H1 (cell line): ENCODE measurements at regions not wholly inside any gene's neighbourhood (a gene's known extent, or its start where the extent isn't known, plus 50 kb on each side); places are given as distances from the start of the nearest gene placed in this dataset.

Experiments
- POU5F1 ChIP-seq: IDR thresholded peaks from 2 replicates; pipeline ENCODE4 v1.6.1; 2011; ENCODE audit warnings: low read depth, mild to moderate bottlenecking, low read length, moderate library complexity
- RFX5 ChIP-seq: IDR thresholded peaks from 2 replicates; pipeline ENCODE4 v1.6.1; 2011; ENCODE audit warnings: low read depth, low read length, improper control_type of control experiment, borderline replicate concordance
- RNF2 ChIP-seq: fragments of 200-900, 300-1000 bp; sonication (generic); IDR thresholded peaks from 2 replicates; pipeline ENCODE4 v1.7.1; 2016; ENCODE audit warnings: borderline replicate concordance, low read depth, mild to moderate bottlenecking, antibody characterized with exemption, low read length; ENCODE audit not compliant: poor library complexity, severe bottlenecking; ENCODE audit errors: missing control alignments
- SRF ChIP-seq: IDR thresholded peaks from 2 replicates; pipeline ENCODE4 v1.6.1; 2011; ENCODE audit warnings: mild to moderate bottlenecking, low read depth, low read length, moderate library complexity
- TF ChIP-seq, protein P1 (sequence below): fragments of 300-600 bp; sonication (generic); IDR thresholded peaks from 2 replicates; pipeline ENCODE4 v1.7.1; 2012; ENCODE audit warnings: low read length, moderate library complexity, mild to moderate bottlenecking, inconsistent platforms; ENCODE audit not compliant: insufficient replicate concordance

DNA sequence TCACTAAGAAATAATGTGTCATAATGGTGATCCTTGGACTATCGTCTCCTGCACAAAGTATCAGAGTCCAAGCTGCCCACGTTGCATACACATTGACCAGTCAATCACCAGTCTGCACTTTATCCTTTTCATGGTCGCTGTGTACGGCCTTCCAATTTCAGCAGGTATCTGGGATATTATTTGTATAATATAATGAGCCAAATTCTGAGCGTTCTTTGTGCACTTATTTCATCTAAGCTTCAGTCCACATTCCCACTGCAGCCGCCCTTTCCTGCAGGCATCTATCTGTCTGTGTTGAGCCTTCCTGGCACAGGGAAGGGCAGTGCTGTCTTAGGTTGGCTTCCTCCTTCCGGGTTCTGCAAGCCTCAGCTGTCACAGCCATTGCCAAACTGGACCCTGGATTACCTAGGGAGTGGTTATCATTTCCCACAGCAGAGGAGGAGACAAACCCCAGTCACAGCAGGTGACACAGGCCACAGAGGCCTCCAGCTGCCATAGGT is 174.3 kb downstream of the TTLL2 start (continued):
- TF ChIP-seq RFX5 = no peak
- TF ChIP-seq, protein P1, sequence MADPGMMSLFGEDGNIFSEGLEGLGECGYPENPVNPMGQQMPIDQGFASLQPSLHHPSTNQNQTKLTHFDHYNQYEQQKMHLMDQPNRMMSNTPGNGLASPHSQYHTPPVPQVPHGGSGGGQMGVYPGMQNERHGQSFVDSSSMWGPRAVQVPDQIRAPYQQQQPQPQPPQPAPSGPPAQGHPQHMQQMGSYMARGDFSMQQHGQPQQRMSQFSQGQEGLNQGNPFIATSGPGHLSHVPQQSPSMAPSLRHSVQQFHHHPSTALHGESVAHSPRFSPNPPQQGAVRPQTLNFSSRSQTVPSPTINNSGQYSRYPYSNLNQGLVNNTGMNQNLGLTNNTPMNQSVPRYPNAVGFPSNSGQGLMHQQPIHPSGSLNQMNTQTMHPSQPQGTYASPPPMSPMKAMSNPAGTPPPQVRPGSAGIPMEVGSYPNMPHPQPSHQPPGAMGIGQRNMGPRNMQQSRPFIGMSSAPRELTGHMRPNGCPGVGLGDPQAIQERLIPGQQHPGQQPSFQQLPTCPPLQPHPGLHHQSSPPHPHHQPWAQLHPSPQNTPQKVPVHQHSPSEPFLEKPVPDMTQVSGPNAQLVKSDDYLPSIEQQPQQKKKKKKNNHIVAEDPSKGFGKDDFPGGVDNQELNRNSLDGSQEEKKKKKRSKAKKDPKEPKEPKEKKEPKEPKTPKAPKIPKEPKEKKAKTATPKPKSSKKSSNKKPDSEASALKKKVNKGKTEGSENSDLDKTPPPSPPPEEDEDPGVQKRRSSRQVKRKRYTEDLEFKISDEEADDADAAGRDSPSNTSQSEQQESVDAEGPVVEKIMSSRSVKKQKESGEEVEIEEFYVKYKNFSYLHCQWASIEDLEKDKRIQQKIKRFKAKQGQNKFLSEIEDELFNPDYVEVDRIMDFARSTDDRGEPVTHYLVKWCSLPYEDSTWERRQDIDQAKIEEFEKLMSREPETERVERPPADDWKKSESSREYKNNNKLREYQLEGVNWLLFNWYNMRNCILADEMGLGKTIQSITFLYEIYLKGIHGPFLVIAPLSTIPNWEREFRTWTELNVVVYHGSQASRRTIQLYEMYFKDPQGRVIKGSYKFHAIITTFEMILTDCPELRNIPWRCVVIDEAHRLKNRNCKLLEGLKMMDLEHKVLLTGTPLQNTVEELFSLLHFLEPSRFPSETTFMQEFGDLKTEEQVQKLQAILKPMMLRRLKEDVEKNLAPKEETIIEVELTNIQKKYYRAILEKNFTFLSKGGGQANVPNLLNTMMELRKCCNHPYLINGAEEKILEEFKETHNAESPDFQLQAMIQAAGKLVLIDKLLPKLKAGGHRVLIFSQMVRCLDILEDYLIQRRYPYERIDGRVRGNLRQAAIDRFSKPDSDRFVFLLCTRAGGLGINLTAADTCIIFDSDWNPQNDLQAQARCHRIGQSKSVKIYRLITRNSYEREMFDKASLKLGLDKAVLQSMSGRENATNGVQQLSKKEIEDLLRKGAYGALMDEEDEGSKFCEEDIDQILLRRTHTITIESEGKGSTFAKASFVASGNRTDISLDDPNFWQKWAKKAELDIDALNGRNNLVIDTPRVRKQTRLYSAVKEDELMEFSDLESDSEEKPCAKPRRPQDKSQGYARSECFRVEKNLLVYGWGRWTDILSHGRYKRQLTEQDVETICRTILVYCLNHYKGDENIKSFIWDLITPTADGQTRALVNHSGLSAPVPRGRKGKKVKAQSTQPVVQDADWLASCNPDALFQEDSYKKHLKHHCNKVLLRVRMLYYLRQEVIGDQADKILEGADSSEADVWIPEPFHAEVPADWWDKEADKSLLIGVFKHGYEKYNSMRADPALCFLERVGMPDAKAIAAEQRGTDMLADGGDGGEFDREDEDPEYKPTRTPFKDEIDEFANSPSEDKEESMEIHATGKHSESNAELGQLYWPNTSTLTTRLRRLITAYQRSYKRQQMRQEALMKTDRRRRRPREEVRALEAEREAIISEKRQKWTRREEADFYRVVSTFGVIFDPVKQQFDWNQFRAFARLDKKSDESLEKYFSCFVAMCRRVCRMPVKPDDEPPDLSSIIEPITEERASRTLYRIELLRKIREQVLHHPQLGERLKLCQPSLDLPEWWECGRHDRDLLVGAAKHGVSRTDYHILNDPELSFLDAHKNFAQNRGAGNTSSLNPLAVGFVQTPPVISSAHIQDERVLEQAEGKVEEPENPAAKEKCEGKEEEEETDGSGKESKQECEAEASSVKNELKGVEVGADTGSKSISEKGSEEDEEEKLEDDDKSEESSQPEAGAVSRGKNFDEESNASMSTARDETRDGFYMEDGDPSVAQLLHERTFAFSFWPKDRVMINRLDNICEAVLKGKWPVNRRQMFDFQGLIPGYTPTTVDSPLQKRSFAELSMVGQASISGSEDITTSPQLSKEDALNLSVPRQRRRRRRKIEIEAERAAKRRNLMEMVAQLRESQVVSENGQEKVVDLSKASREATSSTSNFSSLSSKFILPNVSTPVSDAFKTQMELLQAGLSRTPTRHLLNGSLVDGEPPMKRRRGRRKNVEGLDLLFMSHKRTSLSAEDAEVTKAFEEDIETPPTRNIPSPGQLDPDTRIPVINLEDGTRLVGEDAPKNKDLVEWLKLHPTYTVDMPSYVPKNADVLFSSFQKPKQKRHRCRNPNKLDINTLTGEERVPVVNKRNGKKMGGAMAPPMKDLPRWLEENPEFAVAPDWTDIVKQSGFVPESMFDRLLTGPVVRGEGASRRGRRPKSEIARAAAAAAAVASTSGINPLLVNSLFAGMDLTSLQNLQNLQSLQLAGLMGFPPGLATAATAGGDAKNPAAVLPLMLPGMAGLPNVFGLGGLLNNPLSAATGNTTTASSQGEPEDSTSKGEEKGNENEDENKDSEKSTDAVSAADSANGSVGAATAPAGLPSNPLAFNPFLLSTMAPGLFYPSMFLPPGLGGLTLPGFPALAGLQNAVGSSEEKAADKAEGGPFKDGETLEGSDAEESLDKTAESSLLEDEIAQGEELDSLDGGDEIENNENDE = no peak
- no peak for TF ChIP-seq RNF2
- no peak for TF ChIP-seq SRF
- no peak for TF ChIP-seq POU5F1
- TF ChIP-seq, all 59 proteins: peak for 0
